ENCODE measurements at regions not wholly inside any gene's neighbourhood (a gene's known extent, or its start where the extent isn't known, plus 50 kb on each side); places are given as distances from the start of the nearest gene placed in this dataset.

- TF ChIP-seq POLR2A (IDR thresholded peaks at IDR 0.05) = no peak
- TF ChIP-seq CTCF (IDR thresholded peaks at IDR 0.05) = no peak
These were observed 424.6 kb upstream of the SEMA6D start for GRCh38 chr15:47292638-47293190.

All from adrenal gland (tissue), 5 donors.